Stomach (tissue), 4 donors: ENCODE measurements at regions not wholly inside any gene's neighbourhood (a gene's known extent, or its start where the extent isn't known, plus 50 kb on each side); places are given as distances from the start of the nearest gene placed in this dataset.

ENCODE experiments used
- EP300 ChIP-seq: sonication (generic); formaldehyde crosslinking; IDR thresholded peaks from one replicate; pipeline ENCODE4 v1.6.1; 2017; ENCODE audit warnings: antibody characterized with exemption
- POLR2A ChIP-seq, 4 donors: fragments of 450-650 bp; IDR thresholded peaks; one replicate each; pipeline ENCODE4 v1.6.1; 2016; ENCODE audit warnings: antibody characterized with exemption in 4 of 4, control low read depth in 2 of 4, mild to moderate bottlenecking in 1 of 4, moderate library complexity in 1 of 4
- POLR2AphosphoS5 ChIP-seq, 3 donors: sonication (generic); formaldehyde crosslinking; IDR thresholded peaks; one replicate each; pipeline ENCODE4 v1.6.1; 2016; ENCODE audit warnings: antibody characterized with exemption in 3 of 3
- TF ChIP-seq, protein P1 (sequence below), 7 experiments: fragments of 450-650 bp in 4 of 7; fragments of 200-600 bp in 3 of 7; sonication (generic) in 3 of 7; IDR thresholded peaks; one replicate each; pipeline ENCODE4 v1.5.1; 2016 to 2019; ENCODE audit warnings: antibody characterized with exemption in 7 of 7, control low read depth in 2 of 7, mild to moderate bottlenecking in 1 of 7

DNA sequence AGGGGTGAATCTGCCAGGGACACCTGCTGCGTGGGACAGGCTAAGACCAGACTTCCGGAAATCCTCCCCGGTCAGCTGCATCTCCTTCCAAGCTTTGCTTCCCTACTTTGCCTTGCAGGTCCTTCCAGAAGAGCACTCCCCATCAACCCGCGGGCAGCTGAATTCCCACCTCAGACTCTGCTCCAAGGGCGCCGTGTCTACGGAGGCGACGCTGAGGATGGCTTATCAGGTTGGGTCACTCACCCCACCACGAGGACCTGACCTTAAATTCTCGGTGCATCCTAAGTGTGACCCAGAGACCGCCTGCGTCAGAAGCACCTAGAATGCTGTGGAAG is 78.9 kb upstream of the KMT2C start:
- TF ChIP-seq, protein P1, sequence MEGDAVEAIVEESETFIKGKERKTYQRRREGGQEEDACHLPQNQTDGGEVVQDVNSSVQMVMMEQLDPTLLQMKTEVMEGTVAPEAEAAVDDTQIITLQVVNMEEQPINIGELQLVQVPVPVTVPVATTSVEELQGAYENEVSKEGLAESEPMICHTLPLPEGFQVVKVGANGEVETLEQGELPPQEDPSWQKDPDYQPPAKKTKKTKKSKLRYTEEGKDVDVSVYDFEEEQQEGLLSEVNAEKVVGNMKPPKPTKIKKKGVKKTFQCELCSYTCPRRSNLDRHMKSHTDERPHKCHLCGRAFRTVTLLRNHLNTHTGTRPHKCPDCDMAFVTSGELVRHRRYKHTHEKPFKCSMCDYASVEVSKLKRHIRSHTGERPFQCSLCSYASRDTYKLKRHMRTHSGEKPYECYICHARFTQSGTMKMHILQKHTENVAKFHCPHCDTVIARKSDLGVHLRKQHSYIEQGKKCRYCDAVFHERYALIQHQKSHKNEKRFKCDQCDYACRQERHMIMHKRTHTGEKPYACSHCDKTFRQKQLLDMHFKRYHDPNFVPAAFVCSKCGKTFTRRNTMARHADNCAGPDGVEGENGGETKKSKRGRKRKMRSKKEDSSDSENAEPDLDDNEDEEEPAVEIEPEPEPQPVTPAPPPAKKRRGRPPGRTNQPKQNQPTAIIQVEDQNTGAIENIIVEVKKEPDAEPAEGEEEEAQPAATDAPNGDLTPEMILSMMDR (IDR thresholded peaks at IDR 0.05): no peak
- TF ChIP-seq POLR2AphosphoS5 (IDR thresholded peaks at IDR 0.05) (no peak), EP300 (no peak), POLR2A (IDR thresholded peaks at IDR 0.05) (no peak)
